NCI-H2081 treated with DMSO at 0.1 percent for 48 hours (cell line): ENCODE measurements at regions not wholly inside any gene's neighbourhood (a gene's known extent, or its start where the extent isn't known, plus 50 kb on each side); places are given as distances from the start of the nearest gene placed in this dataset.

Source experiments
- DNase-seq: peaks from one replicate; lab custom pipeline; 2025; lab: John Stamatoyannopoulos, UW

DNA sequence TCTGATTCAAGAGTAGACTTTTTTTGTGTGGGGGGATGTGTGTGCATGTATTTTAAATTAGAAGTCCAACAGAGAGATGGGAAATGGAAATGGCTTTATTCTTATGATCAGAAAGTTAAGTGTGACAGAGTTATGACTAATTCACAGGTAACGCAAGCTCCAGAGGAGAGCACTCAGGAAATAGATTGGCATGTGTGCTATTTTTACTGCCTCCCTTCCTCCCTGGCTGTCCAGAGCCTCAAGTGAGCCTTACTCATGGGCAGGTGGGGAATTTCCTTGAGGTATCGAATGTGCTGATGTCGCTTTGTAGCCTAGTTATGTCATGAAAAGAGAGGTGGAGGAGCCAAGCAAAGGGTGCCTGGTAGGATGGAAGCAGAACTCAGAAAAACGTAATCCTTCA is 70.3 kb upstream of the BDNF start:
- DNase-seq = no peak

DNA sequence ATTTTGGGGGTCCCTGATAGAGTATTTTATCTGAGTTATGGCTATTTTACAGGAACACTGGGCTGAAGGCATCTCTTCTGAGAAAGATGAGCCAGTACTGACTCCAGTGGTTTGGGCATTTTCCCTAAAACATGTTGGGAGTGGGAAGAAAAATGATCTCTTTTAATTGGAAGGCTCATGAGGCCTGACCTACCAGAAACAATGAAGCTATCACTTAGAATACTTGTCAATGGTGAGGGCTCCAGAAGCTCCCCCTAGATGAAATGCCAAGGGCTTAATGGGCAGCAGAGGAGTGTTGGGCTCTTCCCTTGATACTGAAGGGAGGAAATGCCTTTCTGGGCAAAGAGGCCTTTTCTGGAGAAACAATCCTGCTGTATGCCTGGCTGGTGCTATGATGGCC is 63.5 kb upstream of the BDNF start:
- no peak for DNase-seq

DNA sequence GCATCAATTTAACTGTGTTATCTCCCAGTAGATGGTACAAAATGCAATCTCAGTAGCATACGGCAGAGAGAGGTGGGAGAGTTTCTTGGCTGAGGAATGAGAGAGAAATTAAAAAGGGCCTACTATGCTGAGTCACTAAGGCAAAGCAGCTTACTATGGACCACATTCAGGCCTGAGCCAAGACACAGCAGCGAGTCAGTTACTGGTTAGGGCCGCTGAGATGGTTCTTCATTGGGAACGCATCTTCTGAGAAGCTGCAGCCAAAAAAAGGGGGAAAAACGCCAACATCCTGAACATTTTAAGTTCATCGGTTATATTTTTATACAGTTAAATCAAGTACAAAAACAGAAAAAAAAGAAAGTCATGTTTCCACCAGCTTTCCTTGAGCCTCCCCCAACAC is 61.1 kb upstream of the BDNF start:
- no peak for DNase-seq

DNA sequence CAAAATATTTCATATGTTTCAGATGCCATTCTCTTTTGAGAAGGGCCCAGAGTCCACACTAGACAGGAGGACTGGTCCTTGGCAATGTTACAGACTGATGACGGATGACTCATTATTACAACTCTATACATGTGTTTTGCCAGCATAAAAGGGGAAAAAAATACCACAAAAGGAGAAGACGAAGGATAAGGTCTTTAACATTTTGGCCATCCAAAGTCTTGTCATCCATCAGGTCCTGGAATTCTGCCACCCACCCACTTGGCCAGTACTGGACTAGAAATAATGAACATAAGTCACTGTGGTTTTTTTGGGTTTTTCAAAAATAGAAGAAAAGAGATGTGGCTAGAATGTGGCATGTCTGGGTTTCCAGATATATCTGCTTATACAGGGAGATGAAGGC is 57.7 kb upstream of the BDNF start:
- no peak for DNase-seq

DNA sequence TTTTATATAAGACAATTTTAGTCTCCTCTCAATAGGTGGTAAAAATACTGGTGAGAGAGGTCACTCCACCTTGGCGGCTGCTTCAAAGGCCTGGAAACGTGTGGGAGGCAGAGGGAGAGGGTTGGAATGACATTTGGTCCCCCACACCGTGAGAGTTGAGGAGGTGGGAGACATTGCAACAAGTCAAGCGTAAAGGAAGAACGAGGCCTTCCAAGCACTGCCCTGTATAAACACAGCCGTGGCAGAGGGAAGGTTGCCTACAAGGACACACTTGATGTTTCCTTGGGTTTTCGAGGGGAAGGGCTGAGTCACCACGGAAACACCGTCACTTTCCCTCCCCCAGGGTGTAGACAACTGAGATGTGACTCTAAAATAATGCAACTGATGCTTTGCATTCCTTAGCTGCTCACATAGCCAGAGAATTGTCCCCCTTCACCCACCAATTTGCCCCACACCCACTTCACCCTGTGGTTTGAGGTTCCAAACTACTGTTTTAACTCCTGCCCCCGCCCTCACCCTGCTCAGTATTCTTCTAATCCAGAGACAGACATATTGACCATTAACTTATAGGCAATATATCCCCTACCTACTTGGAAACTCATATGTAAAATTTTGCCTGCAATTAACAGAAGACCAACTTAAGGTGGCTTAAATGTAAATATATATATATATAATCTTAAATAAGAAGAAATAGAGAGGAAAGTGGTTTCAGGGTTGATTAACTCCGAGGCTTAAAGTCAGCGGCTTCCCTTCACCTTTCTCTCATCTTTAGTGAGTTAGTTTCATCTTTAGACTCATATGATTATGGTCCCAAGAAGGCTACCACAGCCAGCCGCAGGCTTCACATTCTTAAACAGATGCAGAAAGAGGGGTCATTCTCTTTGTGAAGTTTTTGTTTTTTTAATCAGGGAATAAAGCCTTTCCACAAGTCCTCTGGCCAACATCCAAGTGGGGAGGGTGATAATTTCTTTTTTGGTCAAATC is 54.1 kb upstream of the BDNF start:
- DNase-seq = no peak
